OCI-LY7 (cell line): ENCODE measurements at regions not wholly inside any gene's neighbourhood (a gene's known extent, or its start where the extent isn't known, plus 50 kb on each side); places are given as distances from the start of the nearest gene placed in this dataset.

Experiments used
- EZH2phosphoT487 ChIP-seq: fragments of 200-600 bp; sonication (generic); IDR thresholded peaks from 2 replicates; pipeline ENCODE4 v1.6.1; 2018; ENCODE audit warnings: low read depth, borderline replicate concordance, mild to moderate bottlenecking, mixed run types, antibody characterized with exemption, low read length, moderate library complexity, mixed read lengths
- TF ChIP-seq, protein P1 (sequence below): fragments of 200-600 bp; sonication (generic); conservative IDR thresholded peaks from 2 replicates; pipeline ENCODE4 v1.5.1; 2014; ENCODE audit warnings: mild to moderate bottlenecking, antibody characterized with exemption, low read length, moderate library complexity, mixed read lengths

DNA sequence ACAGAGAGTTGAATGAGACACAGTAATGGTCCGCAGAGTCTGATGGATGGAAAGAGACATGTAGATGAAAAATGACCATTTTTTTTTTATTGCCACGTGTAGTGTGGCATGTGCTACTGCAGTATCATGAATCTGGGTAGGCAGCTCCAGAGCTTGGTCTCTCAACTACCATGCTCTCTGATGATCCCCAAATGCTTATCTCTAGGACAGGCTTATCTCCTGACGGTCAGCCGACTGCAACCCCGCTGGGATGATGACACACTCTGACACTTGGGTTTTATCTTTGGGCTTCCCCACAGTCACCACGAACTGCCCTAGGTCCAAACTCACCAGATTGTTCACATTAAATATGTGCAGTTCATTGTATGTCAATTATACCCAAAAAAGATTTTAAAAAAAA lies 239.7 kb downstream of the QDPR start:
- TF ChIP-seq, protein P1, sequence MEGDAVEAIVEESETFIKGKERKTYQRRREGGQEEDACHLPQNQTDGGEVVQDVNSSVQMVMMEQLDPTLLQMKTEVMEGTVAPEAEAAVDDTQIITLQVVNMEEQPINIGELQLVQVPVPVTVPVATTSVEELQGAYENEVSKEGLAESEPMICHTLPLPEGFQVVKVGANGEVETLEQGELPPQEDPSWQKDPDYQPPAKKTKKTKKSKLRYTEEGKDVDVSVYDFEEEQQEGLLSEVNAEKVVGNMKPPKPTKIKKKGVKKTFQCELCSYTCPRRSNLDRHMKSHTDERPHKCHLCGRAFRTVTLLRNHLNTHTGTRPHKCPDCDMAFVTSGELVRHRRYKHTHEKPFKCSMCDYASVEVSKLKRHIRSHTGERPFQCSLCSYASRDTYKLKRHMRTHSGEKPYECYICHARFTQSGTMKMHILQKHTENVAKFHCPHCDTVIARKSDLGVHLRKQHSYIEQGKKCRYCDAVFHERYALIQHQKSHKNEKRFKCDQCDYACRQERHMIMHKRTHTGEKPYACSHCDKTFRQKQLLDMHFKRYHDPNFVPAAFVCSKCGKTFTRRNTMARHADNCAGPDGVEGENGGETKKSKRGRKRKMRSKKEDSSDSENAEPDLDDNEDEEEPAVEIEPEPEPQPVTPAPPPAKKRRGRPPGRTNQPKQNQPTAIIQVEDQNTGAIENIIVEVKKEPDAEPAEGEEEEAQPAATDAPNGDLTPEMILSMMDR = no peak
- no peak for TF ChIP-seq EZH2phosphoT487
